Hepatocyte (in vitro differentiated cells): ENCODE measurements at regions not wholly inside any gene's neighbourhood (a gene's known extent, or its start where the extent isn't known, plus 50 kb on each side); places are given as distances from the start of the nearest gene placed in this dataset.

Source experiments
- DNase-seq: peaks from one replicate; pipeline ENCODE4 v3.0.0-alpha.2; 2016; ENCODE audit warnings: low spot score
- H2AFZ ChIP-seq: fragments of 200-600 bp; sonication (generic); 2 replicates; pipeline ENCODE4 v1.6.0; 2016; ENCODE audit warnings: antibody characterized with exemption, mild to moderate bottlenecking
- H3K27ac ChIP-seq: fragments of 200-600 bp; sonication (generic); 2 replicates; pipeline ENCODE4 v1.5.1; 2016; ENCODE audit warnings: mild to moderate bottlenecking
- H3K27me3 ChIP-seq: fragments of 200-600 bp; sonication (generic); 2 replicates; pipeline ENCODE4 v1.6.1; 2016
- H3K36me3 ChIP-seq: fragments of 200-600 bp; sonication (generic); replicated peaks from 2 replicates; pipeline ENCODE4 v1.5.1; 2016; ENCODE audit warnings: low read depth; ENCODE audit not compliant: insufficient read depth
- H3K4me1 ChIP-seq: fragments of 200-600 bp; sonication (generic); 2 replicates; pipeline ENCODE4 v1.5.1; 2016; ENCODE audit warnings: mild to moderate bottlenecking, moderate library complexity; ENCODE audit not compliant: insufficient read depth
- H3K4me2 ChIP-seq: fragments of 200-600 bp; sonication (generic); 2 replicates; pipeline ENCODE4 v1.6.0; 2016
- H3K4me3 ChIP-seq: fragments of 200-600 bp; sonication (generic); 2 replicates; pipeline ENCODE4 v1.5.1; 2016; ENCODE audit warnings: mild to moderate bottlenecking
- H3K79me2 ChIP-seq: fragments of 200-600 bp; sonication (generic); 2 replicates; pipeline ENCODE4 v1.6.0; 2017; ENCODE audit warnings: mild to moderate bottlenecking
- H3K9me2 ChIP-seq: fragments of 200-600 bp; sonication (generic); replicated peaks from 2 replicates; pipeline ENCODE4 v1.6.0; 2017; ENCODE audit warnings: mild to moderate bottlenecking; ENCODE audit not compliant: insufficient read depth
- H3K9me3 ChIP-seq: fragments of 200-600 bp; sonication (generic); 2 replicates; pipeline ENCODE4 v1.5.1; 2016; ENCODE audit warnings: low read depth, mild to moderate bottlenecking
- H4K20me1 ChIP-seq: fragments of 200-600 bp; sonication (generic); 2 replicates; pipeline ENCODE4 v1.6.0; 2016; ENCODE audit warnings: mild to moderate bottlenecking; ENCODE audit not compliant: insufficient read depth, poor library complexity, severe bottlenecking
- EZH2 ChIP-seq: fragments of 200-600 bp; sonication (generic); IDR thresholded peaks from 2 replicates; pipeline ENCODE4 v1.6.1; 2016; ENCODE audit warnings: antibody characterized with exemption, mild to moderate bottlenecking, borderline replicate concordance
- EZH2phosphoT487 ChIP-seq: fragments of 200-600 bp; sonication (generic); IDR thresholded peaks from one replicate; pipeline ENCODE4 v1.6.1; 2018; ENCODE audit warnings: antibody characterized with exemption, mild to moderate bottlenecking, low read depth, moderate library complexity; ENCODE audit not compliant: unreplicated experiment, severe bottlenecking
- WGBS: methylation state at CpG from one replicate; pipeline ENCODE4 v1.1.6; 2016; ENCODE audit warnings: low lambda C conversion rate; ENCODE audit errors: missing lambda C conversion rate; 5-methylcytosine and 5-hydroxymethylcytosine counted together
- TF ChIP-seq, protein P1 (sequence below): fragments of 200-600 bp; sonication (generic); IDR thresholded peaks from 2 replicates; pipeline ENCODE4 v1.5.1; 2016; ENCODE audit warnings: antibody characterized with exemption, mild to moderate bottlenecking; ENCODE audit not compliant: poor library complexity

DNA sequence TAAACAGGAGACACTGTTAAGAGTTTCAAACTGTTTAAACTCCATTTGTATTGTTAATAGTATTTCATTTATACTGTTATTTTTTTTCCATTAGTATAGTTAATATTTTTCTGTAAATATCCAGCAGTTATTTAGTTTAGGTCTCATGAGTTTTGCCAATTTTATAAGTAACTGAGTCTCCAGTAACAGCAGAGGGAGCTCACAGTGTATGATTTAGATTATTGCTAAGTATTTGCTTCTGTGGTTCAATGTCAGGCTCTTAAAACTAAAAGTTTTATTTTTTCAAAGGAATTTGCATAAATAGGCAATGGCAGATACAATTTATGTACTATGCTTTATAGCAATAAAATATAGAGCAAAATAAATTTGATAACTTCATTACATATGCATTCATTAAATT lies 209.7 kb downstream of the ATXN7L3B start:
- Histone ChIP-seq H4K20me1 (no peaks in the 10 kb centered on the region), H3K9me3 (no peaks in the 10 kb centered on the region), H3K36me3 (no peaks in the 10 kb centered on the region), H3K4me2 (no peak overlapping the region), H2AFZ (no peak overlapping the region), H3K79me2 (no peaks in the 10 kb centered on the region), H3K4me1 (no peaks in the 10 kb centered on the region), H3K9me2 (no peaks in the 10 kb centered on the region), H3K27me3 (no peaks in the 10 kb centered on the region), H3K4me3 (no peak overlapping the region), H3K27ac (no peak overlapping the region)
- peak; percentile 19 for DNase-seq
- no peak for TF ChIP-seq EZH2
- no peak for TF ChIP-seq EZH2phosphoT487
- TF ChIP-seq, protein P1, sequence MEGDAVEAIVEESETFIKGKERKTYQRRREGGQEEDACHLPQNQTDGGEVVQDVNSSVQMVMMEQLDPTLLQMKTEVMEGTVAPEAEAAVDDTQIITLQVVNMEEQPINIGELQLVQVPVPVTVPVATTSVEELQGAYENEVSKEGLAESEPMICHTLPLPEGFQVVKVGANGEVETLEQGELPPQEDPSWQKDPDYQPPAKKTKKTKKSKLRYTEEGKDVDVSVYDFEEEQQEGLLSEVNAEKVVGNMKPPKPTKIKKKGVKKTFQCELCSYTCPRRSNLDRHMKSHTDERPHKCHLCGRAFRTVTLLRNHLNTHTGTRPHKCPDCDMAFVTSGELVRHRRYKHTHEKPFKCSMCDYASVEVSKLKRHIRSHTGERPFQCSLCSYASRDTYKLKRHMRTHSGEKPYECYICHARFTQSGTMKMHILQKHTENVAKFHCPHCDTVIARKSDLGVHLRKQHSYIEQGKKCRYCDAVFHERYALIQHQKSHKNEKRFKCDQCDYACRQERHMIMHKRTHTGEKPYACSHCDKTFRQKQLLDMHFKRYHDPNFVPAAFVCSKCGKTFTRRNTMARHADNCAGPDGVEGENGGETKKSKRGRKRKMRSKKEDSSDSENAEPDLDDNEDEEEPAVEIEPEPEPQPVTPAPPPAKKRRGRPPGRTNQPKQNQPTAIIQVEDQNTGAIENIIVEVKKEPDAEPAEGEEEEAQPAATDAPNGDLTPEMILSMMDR, result peak; percentile 64

DNA sequence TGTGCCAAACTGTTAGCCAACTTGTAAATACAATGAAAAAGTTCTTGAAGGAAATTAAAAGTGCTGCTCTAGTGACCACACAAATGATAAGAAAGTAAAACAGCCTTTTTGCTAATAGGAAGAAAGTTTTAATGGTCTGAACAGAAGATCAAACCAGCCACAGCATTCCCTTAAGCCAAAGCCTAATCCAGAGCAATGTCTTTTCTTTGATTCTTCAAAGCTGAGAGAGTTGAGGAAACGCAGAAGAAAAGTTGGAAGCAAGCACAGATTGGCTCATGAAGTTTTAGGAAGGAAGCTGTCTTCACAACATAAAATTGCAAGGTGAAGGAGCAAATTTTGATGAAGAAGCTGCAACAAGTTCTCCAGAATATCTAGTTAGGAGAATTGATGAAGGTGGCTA lies 213.8 kb downstream of the ATXN7L3B start:
- TF ChIP-seq EZH2phosphoT487, result no peak
- no peak overlapping the region for H3K4me3 ChIP-seq
- no peaks in the 10 kb centered on the region for H3K9me3 ChIP-seq
- no peak overlapping the region for H3K27ac ChIP-seq
- H3K79me2 ChIP-seq, result no peaks in the 10 kb centered on the region
- H3K36me3 ChIP-seq, result no peaks in the 10 kb centered on the region
- H3K9me2 ChIP-seq, result no peaks in the 10 kb centered on the region
- no peaks in the 10 kb centered on the region for H4K20me1 ChIP-seq
- H2AFZ ChIP-seq, result no peak overlapping the region
- H3K4me1 ChIP-seq, result no peaks in the 10 kb centered on the region
- no peak for DNase-seq
- WGBS, result 67% methylated on average over 1 of the region's 1 CpG
- H3K4me2 ChIP-seq, result no peak overlapping the region
- no peaks in the 10 kb centered on the region for H3K27me3 ChIP-seq

DNA sequence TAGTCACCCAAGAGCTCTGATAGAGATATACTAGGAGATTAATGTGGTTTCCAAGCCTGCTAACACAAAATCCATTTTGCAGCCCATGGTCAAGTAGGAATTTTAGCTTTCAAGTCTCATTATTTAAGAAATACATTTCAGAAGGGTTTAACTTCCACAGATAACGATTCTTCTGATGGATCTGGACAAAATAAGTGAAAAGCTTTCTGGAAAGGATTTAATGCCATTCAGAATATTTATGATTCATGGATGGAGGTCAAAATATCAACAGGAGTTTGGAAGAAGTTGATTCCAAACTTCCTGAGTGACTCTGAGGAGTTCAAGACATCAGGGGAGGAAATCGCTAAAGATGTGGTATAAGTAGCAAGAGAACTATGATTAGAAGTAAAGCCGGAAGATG lies 214.6 kb downstream of the ATXN7L3B start:
- H2AFZ ChIP-seq, result no peak overlapping the region
- H3K9me2 ChIP-seq, result no peaks in the 10 kb centered on the region
- H3K9me3 ChIP-seq, result no peaks in the 10 kb centered on the region
- no peak for TF ChIP-seq EZH2
- no peaks in the 10 kb centered on the region for H3K27me3 ChIP-seq
- no peak overlapping the region for H3K4me3 ChIP-seq
- H3K27ac ChIP-seq, result no peak overlapping the region
- no peak overlapping the region for H3K4me2 ChIP-seq
- no peaks in the 10 kb centered on the region for H3K4me1 ChIP-seq
- no peak for DNase-seq
- H3K36me3 ChIP-seq, result no peaks in the 10 kb centered on the region
- H4K20me1 ChIP-seq, result no peaks in the 10 kb centered on the region
- H3K79me2 ChIP-seq, result no peaks in the 10 kb centered on the region
- WGBS, result 61% methylated on average over 3 of the region's 3 CpGs

DNA sequence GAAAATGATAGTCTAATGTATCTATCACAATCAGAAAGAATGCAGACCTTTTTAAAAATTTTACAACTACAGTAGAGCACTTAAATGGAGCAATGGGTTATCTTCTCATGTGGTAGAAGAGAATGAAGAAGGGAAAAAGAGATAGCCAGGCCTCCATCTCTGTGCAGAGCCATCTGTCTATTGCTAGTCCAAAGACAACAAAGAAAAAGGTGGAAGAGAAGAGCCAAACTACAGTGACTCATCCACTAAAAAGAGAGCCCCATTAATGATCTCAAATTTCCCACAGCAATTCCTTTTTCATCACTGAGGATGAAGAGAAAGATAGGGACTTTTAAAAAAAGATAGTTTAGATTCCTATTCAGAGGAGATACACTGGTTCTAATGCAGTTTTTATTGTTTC lies 232.9 kb downstream of the ATXN7L3B start:
- Histone ChIP-seq H3K79me2 (no peaks in the 10 kb centered on the region), H3K9me2 (no peaks in the 10 kb centered on the region), H3K4me2 (no peak overlapping the region), H3K4me1 (no peaks in the 10 kb centered on the region), H3K4me3 (no peak overlapping the region), H3K36me3 (no peaks in the 10 kb centered on the region), H4K20me1 (no peaks in the 10 kb centered on the region), H3K27me3 (no peaks in the 10 kb centered on the region), H2AFZ (no peak overlapping the region), H3K9me3 (no peaks in the 10 kb centered on the region), H3K27ac (no peak overlapping the region)
- TF ChIP-seq EZH2phosphoT487 (no peak), EZH2 (no peak)
- TF ChIP-seq, protein P1, result no peak
- no peak for DNase-seq

DNA sequence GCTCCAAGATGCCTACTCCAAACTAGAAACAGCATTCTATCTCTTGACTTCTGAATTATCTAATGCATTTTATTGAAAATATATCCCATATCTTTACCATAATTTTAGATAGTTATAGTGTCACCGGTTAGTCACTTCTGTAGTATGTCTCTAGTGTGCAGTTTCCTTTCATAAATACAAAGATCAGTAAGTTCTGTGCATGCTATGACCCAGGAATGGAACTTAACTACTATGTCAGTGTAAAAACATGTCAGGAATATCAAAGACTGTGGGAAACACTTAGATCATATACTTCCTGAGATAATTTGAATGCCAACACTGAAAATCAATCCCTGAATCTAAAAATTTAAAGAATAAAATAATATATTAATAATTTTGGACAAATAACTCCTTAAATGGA lies 237.6 kb downstream of the ATXN7L3B start:
- Histone ChIP-seq H3K27me3 (no peaks in the 10 kb centered on the region), H3K9me2 (no peaks in the 10 kb centered on the region), H3K9me3 (no peaks in the 10 kb centered on the region), H3K4me3 (no peak overlapping the region), H3K4me2 (no peak overlapping the region), H2AFZ (no peak overlapping the region), H3K36me3 (no peaks in the 10 kb centered on the region), H3K4me1 (no peaks in the 10 kb centered on the region), H3K27ac (no peak overlapping the region), H4K20me1 (no peaks in the 10 kb centered on the region), H3K79me2 (no peaks in the 10 kb centered on the region)
- DNase-seq, result no peak
- WGBS, result 94% methylated on average over 1 of the region's 1 CpG
- TF ChIP-seq, protein P1, result no peak
- TF ChIP-seq EZH2, result no peak
- TF ChIP-seq EZH2phosphoT487, result no peak
